Tibial nerve (tissue), 3 donors: ENCODE measurements at regions not wholly inside any gene's neighbourhood (a gene's known extent, or its start where the extent isn't known, plus 50 kb on each side); places are given as distances from the start of the nearest gene placed in this dataset.
"Not testable (repeated sequence)": the region's sequence is repeated elsewhere in the genome, so short reads cannot be mapped to it uniquely, and the experiment has no call there.

Source experiments
- POLR2A ChIP-seq, 2 donors: fragments of 450-650 bp; IDR thresholded peaks; one replicate each; pipeline ENCODE4 v1.6.1; 2017; ENCODE audit warnings: antibody characterized with exemption in 2 of 2, mild to moderate bottlenecking in 2 of 2, moderate library complexity in 2 of 2
- TF ChIP-seq, protein P1 (sequence below), 5 experiments: fragments of 200-600 bp in 3 of 5; fragments of 450-650 bp in 2 of 5; sonication (generic) in 3 of 5; IDR thresholded peaks; one replicate each; pipeline ENCODE4 v1.5.1; 2016 to 2019; ENCODE audit warnings: antibody characterized with exemption in 5 of 5, mild to moderate bottlenecking in 3 of 5, moderate library complexity in 2 of 5

- TF ChIP-seq, protein P1, sequence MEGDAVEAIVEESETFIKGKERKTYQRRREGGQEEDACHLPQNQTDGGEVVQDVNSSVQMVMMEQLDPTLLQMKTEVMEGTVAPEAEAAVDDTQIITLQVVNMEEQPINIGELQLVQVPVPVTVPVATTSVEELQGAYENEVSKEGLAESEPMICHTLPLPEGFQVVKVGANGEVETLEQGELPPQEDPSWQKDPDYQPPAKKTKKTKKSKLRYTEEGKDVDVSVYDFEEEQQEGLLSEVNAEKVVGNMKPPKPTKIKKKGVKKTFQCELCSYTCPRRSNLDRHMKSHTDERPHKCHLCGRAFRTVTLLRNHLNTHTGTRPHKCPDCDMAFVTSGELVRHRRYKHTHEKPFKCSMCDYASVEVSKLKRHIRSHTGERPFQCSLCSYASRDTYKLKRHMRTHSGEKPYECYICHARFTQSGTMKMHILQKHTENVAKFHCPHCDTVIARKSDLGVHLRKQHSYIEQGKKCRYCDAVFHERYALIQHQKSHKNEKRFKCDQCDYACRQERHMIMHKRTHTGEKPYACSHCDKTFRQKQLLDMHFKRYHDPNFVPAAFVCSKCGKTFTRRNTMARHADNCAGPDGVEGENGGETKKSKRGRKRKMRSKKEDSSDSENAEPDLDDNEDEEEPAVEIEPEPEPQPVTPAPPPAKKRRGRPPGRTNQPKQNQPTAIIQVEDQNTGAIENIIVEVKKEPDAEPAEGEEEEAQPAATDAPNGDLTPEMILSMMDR (IDR thresholded peaks at IDR 0.05), result not testable (repeated sequence)
- not testable (repeated sequence) for TF ChIP-seq POLR2A (IDR thresholded peaks at IDR 0.05)
These were observed 115.6 kb upstream of the PRKX start for GRCh38 chrX:3829041-3829531.
